Epithelial cell of proximal tubule (primary cell): ENCODE measurements at regions not wholly inside any gene's neighbourhood (a gene's known extent, or its start where the extent isn't known, plus 50 kb on each side); places are given as distances from the start of the nearest gene placed in this dataset.

Source experiments
- DNase-seq: peaks from one replicate; pipeline ENCODE4 v3.0.0-alpha.2; 2011; ENCODE audit warnings: low read depth
- H3K4me3 ChIP-seq: 2 replicates; pipeline ENCODE4 v1.5.1; 2011; ENCODE audit warnings: low read depth, mild to moderate bottlenecking, low read length
- TF ChIP-seq, protein P1 (sequence below): conservative IDR thresholded peaks from 2 replicates; pipeline ENCODE4 v1.5.1; 2012; ENCODE audit warnings: low read depth, mild to moderate bottlenecking, low read length

DNA sequence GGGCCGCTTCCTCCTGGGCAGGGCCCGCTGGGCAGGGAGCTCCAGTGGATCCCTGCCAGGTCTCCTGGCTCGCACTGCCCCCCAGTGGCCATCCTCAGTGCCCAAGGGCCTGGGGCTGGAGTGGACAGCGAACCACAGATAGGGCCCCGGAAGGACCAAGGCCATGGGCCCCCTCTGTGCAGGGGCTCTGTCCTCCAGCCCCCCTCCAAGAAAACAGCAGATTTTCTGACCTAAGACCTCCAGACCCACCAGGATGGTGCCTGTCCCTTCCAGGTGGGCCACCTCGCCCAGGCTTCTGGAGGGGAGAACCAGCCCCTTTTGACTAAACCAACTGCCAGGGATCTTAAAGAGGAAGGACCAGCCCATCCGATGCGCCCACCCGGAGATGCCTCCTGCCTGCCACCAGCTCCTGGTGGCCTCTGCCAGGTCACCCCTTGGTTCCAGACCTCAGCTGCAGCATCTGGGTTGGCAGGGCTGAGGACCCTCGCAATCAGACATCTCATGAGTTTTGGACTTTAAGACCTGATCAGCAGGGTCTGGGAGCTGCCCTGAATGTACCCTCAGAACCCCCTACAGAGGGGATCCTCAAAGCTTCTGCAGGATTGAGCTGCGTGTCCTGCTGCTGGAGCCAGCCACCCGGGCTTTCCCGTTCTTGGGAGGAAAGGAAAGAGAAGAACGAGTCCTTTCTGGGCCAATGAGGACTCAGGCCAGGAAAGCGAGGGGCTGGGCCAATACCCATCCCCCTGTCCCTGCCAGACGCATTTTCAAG is 325.8 kb upstream of the DIO3 start:
- H3K4me3 ChIP-seq: no peak overlapping the region
- TF ChIP-seq, protein P1, sequence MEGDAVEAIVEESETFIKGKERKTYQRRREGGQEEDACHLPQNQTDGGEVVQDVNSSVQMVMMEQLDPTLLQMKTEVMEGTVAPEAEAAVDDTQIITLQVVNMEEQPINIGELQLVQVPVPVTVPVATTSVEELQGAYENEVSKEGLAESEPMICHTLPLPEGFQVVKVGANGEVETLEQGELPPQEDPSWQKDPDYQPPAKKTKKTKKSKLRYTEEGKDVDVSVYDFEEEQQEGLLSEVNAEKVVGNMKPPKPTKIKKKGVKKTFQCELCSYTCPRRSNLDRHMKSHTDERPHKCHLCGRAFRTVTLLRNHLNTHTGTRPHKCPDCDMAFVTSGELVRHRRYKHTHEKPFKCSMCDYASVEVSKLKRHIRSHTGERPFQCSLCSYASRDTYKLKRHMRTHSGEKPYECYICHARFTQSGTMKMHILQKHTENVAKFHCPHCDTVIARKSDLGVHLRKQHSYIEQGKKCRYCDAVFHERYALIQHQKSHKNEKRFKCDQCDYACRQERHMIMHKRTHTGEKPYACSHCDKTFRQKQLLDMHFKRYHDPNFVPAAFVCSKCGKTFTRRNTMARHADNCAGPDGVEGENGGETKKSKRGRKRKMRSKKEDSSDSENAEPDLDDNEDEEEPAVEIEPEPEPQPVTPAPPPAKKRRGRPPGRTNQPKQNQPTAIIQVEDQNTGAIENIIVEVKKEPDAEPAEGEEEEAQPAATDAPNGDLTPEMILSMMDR: peak; percentile 75
- DNase-seq: no peak

DNA sequence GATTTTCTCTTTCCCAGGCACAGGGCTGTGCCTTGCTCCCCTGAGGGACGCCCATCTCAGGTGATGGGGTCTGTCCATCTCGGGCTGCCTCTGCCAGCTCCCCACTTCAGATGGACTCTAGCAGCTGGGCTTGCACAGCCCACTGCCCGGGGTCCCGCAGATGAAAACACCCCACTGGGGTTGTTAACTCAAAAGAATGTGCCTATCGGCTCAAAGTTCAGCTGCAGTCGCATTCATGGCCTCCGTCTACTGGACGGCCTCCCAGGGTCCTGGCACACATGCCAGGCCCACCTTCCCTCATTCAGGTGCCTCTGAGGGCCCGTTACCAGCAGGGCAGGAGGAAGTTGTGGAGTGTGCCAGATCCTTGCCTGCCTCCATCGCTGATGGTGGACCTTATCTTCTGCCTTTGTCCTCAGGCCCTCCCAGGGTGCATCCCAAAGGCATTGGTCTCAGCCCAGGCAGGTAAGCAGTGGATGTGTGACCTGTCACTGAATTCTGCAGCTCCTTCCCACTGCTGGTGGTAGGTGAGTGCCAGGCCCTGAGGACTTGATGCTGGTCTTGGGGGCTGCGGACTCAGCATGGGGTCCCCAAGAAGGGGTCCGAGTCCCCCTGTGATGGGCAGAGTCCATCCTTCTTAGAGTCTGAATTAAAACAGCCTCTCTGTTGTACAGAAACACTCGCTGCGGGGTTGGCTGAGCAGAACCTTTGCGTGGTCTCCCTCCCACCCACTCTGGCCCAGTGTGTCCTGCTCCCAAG is 324.6 kb upstream of the DIO3 start:
- H3K4me3 ChIP-seq: no peak overlapping the region
- no peak for DNase-seq
- TF ChIP-seq, protein P1: no peak

DNA sequence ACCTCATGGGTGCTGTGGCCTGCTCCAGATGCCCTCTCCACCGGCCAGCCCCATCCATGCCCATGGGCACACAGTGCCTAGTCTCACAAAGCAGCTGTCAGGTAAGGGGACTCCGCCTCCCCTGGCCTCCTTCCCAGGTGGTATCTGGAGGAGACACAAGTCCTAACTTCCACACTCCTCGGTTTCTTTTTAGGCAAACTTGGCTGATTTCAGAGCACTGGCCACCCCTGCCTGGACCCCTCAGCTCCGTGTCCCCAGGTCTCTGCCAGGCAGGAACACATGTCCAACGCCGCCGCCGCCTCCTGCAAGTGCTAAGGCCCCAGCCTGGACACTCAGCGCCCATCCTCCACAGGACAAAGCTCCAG is 324.1 kb upstream of the DIO3 start:
- no peak for DNase-seq
- TF ChIP-seq, protein P1: no peak

DNA sequence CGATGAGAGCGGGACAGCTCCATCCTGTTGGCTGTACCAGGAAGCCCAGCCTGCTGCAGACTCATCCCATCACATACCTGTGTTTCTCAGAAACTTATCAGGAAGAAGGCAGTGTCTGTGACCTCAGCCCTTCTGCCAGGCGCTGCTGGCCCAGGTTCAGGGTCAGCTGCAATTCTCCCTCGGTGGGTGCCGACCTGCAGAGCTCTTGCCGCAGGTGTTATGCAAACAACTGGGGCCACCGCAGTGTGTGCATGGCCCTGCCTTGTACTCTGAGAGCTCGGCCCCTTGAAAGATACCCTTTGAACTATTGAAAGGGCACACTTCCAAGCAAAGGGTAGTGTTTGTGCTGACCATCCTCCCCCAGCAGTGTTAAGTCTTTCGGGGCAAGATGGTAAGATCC is 322.2 kb upstream of the DIO3 start:
- TF ChIP-seq, protein P1: no peak
- DNase-seq: no peak
- H3K4me3 ChIP-seq: no peak overlapping the region

More for the DNA sequence above, 324.1 kb upstream of the DIO3 start:
- no peak overlapping the region for H3K4me3 ChIP-seq

DNA sequence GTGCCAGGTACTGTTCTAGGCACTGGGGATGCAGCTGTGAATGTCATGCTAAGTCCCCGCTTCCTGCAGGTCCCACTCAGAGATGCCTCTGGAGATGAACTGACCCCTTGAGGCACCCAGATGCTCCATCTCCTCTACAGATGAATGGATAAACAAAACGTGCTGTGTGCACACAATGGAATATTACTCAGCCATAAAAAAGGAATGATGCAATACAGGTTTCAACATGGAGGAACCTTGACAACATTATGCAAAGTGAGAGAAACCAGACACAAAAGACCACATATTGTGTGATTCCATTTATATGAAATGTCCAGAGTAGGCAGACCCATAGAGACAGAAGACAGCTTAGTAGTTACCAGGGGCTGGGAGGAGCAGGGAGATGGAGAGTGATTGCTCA is 320.1 kb upstream of the DIO3 start:
- no peak for DNase-seq
- TF ChIP-seq, protein P1: no peak

DNA sequence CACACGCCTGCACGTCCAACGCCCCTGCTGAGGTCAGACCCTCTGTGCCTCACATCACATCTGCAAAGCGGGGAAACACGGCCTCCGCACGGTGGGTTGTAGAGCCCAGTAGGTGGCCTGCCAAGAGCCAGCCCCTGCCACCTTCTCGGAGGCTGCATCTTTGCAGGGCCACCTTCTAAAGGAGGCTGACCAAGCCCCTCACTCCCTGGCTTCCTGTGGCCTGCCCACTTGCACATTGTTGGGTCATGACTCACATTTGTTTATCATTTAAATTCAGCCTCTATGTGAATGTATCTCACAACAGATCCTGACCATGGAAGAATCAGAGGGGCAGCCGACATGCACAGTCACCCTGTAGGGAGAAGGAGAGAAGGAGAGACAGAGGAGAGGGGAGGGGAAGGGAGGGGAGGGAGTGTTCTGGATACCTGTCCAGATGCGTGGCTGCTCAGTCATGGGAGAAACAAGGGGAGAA is 319.5 kb upstream of the DIO3 start:
- no peak overlapping the region for H3K4me3 ChIP-seq
- TF ChIP-seq, protein P1: no peak
- no peak for DNase-seq

More for the DNA sequence above, 320.1 kb upstream of the DIO3 start:
- H3K4me3 ChIP-seq: no peak overlapping the region
